ENCODE measurements at regions not wholly inside any gene's neighbourhood (a gene's known extent, or its start where the extent isn't known, plus 50 kb on each side); places are given as distances from the start of the nearest gene placed in this dataset.
"Not testable (repeated sequence)": the region's sequence is repeated elsewhere in the genome, so short reads cannot be mapped to it uniquely, and the experiment has no call there.

DNA sequence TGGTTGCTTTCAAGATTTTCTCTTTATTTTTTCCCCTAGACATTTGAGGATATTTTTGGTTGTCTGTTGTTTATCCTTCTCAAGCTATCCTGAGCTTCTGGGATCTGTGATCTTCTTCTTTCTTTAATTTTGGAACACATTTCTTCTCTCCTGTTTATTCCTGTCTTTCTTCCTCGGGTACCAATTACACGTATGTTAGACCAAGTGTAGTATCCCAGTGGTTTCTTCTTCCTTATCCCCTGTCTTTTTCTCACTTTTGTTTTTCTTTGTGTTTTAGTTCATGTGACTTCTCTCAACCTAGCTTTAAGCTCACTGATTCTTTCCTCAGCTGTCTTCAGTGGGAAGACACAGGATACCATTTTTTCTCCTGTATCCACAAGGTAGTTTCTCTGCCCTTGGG is 120.0 kb downstream of the GALR1 start:
- no peak for DNase-seq (ENCODE audit: low read depth in 4 of 4, low spot score in 3 of 4)

- no peak for DNase-seq (ENCODE audit: low read depth in 4 of 4, low spot score in 3 of 4)
Observed at GRCh38 chr18:77373730-77374445, 124.2 kb downstream of the GALR1 start.

- DNase-seq (ENCODE audit: low read depth in 4 of 4, low spot score in 3 of 4), result no peak
Observed at GRCh38 chr18:77374446-77374805, 124.8 kb downstream of the GALR1 start.

DNA sequence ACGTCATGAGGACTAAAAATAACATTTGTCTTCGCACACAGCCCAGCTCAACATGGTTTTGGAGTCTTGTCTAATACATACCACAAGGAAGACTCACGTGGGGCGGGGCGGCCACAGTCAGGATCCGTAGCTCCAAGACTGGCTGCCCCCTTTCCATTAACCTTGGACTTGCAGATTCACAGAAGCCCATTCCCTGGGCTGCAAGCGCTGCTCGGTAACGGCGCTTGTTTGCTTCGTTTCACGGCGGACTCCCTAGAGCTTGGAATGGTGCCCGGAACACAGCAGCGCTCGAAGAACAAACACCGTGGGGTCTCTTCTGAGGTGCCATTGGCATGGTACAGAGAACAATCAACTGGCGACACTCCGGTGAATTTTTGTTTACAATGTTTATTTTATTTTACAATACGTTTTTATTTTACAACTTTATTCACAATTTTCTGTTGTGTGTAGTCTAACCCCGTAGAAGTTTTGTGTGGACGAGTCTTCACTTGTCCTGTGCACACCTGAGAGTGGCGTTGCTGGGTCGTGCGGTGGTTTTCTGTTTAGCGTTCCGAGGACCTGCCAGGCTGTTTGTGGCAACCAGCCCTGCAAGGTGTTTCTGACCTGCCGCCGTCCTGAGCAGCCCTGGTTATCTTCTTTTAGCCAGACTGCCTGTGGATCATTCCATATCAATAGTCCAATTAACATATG is 126.5 kb downstream of the GALR1 start:
- no peak for DNase-seq (ENCODE audit: low read depth in 4 of 4, low spot score in 3 of 4)

- DNase-seq (ENCODE audit: low read depth in 4 of 4, low spot score in 3 of 4), result no peak
Observed at GRCh38 chr18:77376733-77377094, 127.1 kb downstream of the GALR1 start.

DNA sequence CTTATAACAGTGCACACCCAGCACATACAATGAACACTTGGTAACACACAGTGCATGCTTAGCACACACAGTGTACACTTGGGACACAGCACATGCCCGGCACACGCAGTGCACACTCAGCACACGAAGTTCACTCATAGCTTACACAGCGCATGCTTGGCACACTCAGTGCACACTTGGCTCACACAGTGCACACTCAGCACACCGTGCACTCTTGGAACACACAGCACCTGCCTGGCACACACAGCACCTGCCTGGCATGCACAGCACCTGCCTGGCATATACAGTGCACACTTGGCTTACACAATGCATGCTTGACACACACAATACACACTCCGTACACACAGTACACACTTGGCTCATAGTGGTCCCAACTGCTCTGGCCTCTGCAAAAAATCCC is 128.2 kb downstream of the GALR1 start:
- no peak for DNase-seq (ENCODE audit: low read depth in 4 of 4, low spot score in 3 of 4)

- no peak for DNase-seq (ENCODE audit: low read depth in 4 of 4, low spot score in 3 of 4)
Observed at GRCh38 chr18:77379976-77380509, 130.4 kb downstream of the GALR1 start.

DNA sequence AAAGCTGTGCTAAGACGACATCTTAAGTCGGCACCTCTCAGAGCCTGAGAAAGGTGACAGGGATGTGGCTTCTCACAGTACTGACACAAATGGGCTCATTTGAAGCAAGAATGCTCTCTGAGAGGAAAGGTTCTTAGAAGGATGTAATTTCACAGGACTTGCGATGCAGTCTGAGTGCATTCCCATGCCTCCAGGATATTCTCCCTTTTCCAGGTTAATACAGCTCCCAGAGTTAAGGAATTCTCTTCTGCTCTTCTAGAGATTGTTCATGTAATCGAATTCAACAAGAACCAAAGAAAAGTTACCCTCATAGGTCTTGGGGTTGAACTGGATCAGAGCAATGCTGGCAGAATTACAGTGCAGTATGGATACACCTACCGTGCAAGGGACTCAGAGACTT is 131.0 kb downstream of the GALR1 start:
- DNase-seq (ENCODE audit: low read depth in 4 of 4, low spot score in 3 of 4), result no peak

DNA sequence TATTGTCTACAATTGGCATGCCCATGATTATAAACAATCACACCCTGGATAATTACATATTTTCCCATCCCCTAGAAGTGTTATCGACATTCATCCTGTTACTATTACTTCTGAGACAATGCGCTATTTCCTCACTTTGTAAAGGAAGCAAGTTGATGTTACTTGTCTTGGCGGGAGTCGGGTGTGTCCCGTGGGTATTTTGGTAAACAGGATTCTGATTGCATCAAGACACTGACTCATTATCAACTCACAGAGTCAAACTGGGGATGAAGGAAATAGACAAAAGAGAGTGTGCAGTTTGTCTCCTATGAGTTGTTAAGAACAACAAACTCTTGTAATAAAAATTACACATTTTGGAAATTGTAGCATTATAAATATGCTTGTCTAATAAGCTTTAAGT is 142.7 kb downstream of the GALR1 start:
- no peak for DNase-seq (ENCODE audit: low read depth in 4 of 4, low spot score in 3 of 4)

DNA sequence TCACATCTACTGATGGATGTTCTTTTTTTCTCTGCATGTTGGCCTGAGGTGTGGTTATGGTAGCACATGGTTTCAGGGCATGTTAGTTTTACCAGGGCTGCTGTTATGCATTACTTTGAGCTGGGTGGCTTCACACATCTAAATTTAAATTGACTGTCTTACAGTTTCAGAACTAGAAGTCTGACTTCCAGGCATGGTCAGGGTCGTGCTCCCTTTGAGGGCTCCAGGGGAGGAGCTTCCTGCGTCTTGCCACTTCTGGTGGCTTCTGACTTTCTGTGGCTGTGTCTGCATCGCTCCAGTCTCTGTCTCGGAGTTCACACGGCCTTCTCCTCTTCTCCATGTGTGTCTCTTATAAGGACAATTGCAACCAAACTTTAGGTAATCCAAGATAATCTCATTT is 143.9 kb downstream of the GALR1 start:
- no peak for DNase-seq (ENCODE audit: low read depth in 4 of 4, low spot score in 3 of 4)

DNA sequence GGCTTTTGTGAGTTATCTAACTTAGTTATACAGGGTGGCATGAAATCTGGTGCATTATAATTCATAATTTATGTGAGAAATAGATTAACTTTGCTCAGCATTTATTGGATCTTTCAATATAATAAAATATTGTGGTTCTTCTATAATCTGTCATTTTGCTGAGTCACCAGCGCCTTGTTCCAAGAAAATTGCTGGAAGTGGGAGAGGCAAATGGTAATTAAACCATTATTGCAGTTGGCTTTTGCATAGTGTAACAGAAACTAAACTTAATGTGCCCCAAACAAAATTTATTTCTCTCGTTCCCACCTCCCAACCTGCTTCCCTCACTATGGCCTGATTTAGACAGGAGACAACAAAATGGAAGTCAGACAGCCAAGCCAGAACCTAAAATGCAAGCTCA is 146.3 kb downstream of the GALR1 start:
- no peak for DNase-seq (ENCODE audit: low read depth in 4 of 4, low spot score in 3 of 4)

- no peak for DNase-seq (ENCODE audit: low read depth in 4 of 4, low spot score in 3 of 4)
Observed at GRCh38 chr18:77397056-77397455, 147.4 kb downstream of the GALR1 start.

DNA sequence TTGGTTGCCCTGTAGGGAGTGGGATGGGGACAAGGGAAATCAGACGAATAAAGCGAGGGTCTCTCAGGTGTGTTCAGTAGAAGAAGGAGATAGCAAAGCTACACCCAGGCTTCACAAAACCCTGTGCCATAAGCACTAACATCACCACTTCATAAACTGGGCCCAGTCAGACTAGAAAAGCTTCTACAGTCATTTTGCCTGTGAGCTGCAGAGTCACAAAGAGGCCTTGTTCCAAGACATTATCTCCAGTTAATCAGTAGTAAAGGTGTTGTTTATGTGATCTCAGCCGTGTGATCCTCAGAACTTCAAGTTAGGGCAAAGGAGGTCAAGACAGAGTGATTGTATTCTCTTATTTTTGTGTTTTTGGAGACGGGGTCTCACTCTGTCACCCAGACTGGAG is 148.0 kb downstream of the GALR1 start:
- DNase-seq (ENCODE audit: low read depth in 4 of 4, low spot score in 3 of 4), result no peak

- no peak for DNase-seq (ENCODE audit: low read depth in 4 of 4, low spot score in 3 of 4)
Observed at GRCh38 chr18:77400561-77400960, 150.9 kb downstream of the GALR1 start.

DNA sequence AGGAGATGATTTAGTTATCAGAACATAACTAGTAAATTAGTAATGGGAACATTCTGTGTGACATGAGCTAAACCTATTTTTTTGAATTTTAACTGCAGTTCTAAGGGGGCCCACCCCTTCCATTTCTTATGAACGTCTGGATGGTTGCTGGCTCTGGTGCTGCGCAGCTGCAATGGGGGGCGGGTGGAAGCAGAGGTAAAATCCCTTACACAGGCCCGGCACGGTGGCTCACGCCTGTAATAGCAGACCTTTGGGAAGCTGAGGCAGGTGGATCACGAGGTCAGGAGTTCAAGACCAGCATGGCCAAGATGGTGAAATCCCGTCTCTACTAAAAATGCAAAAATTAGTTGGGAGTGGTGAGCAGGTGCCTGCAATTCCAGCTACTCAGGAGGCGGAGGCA is 151.5 kb downstream of the GALR1 start:
- no peak for DNase-seq (ENCODE audit: low read depth in 4 of 4, low spot score in 3 of 4)

DNA sequence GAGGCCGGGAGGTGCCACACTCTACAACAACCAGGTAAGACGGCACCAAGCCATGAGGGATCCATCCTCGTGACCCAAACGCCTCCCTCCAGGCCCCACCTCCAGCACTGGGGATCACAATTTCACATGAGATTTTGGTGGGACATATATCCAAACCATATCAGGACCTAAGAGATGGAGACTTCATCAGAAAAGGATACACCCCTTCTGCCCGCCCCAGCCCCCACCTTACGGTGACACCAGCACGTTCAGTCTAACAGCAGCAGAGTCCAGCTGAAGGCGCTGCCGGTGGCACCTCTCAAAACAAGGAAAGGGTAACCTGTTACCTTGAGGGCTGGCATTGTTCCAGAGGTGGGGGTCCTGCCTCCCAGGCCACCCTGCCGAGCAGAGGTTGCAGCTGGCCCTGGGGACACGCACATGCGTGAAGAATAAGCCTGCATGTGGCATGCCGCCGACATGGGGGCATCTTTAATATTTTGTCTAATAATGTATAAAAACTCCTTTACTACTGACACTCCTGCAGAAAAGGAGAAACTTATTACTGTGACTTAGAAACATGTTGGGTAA is 154.4 kb downstream of the GALR1 start:
- no peak for DNase-seq (ENCODE audit: low read depth in 4 of 4, low spot score in 3 of 4)

DNA sequence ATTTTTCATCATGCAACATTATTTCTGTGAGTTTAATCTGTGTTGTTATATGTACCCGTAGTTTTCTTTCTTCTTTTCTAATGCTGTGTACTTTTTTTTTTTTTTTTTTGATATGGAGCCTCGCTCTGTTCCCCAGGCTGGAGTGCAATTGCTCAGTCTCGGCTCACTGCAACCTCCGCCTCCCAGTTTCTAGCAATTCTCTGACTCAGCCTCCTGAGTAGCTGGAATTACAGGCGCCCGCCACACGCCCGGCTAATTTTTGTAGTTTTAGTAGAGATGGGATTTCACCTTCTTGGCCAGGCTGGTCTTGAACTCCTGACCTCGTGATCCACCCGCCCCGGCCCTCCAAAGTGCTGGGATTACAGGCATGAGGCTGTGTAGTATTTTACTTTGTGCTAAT is 155.4 kb downstream of the GALR1 start:
- no peak for DNase-seq (ENCODE audit: low read depth in 4 of 4, low spot score in 3 of 4)

- no peak for DNase-seq (ENCODE audit: low read depth in 4 of 4, low spot score in 3 of 4)
Observed at GRCh38 chr18:77407733-77408132, 158.1 kb downstream of the GALR1 start.

DNA sequence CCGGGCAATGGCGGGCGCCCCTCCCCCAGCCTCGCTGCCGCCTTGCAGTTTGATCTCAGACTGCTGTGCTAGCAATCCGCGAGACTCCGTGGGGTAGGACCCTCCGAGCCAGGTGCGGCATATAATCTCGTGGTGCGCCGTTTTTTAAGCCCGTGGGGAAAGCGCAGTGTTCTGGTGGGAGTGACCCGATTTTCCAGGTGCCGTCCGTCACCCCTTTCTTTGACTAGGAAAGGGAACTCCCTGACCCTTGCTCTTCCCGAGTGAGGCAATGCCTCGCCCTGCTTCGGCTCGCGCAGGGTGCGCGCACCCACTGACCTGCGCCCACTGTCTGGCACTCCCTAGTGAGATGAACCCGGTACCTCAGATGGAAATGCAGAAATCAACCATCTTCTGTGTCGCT is 171.9 kb downstream of the GALR1 start:
- DNase-seq (ENCODE audit: low read depth in 4 of 4, low spot score in 3 of 4), result not testable (repeated sequence)

GRCh38 chr18:77422974-77423867 is 173.6 kb downstream of the GALR1 start:
- no peak for DNase-seq (ENCODE audit: low read depth in 4 of 4, low spot score in 3 of 4)

DNA sequence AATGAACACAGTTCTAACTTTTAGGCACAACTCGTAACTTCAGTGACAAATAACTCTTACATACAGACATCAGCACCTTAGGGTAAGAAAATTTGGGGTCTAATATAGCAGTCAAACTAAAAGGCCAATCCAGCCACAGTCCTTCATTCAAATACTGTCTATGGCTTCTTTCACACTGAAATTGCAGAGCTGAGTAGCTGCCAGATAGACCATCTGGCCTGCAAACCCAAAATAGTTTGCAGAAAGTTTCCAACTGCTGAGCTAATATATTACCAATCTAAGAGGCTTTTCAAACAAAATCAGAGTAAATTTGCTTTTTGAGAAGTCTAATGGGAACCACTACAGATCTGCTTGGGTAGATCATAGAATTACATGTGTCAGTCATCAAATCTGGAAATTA is 183.4 kb downstream of the GALR1 start:
- DNase-seq (ENCODE audit: low read depth in 4 of 4, low spot score in 3 of 4), result no peak
